AML-193 (cell line): ENCODE measurements at regions not wholly inside any gene's neighbourhood (a gene's known extent, or its start where the extent isn't known, plus 50 kb on each side); places are given as distances from the start of the nearest gene placed in this dataset.

Experiments used
- DNase-seq, 2 experiments: peaks; one replicate each; lab custom pipeline; 2025; lab: John Stamatoyannopoulos, UW

- DNase-seq = no peak
These were observed 371.4 kb downstream of the HDGFL1 start for GRCh38 chr6:22940581-22941290.

DNA sequence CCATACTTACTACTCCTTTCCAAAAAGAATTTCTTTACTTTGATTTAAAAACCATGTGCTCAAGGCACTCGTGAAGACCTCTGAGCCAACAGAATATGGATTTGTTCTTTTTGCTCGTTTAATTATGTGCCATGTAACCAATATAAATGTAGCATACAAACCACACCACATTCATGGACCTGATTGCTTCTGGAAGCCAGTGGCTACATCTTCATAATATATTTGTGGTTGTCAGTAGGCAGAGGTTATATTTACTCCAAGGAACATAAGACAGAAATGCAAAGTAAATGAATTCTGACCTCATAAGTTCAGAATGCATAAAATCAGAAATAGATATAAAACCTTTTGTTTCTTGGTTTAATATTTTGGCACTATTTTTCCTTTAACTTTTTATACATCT, 373.0 kb downstream of the HDGFL1 start:
- DNase-seq = no peak

GRCh38 chr6:22943327-22943726, 374.0 kb downstream of the HDGFL1 start:
- no peak for DNase-seq

DNA sequence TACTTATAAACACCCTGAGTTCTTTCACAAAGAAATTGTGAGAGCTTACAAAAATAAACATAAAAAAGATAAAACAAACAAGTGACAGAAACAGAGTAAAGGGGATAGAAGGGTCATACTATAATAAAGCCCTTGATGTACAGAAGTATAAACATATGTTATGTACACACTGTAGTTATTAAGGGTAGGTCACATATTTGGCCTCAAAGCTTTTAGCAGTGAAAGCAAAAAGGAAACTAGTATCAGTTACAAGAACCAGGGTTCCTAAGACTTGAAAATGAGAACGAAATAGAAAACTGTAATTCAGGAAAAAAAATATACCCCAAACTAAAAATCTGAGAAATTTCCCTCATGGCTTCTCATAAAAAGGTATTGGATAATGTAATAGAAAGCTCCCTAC, 380.6 kb downstream of the HDGFL1 start:
- DNase-seq = no peak

DNA sequence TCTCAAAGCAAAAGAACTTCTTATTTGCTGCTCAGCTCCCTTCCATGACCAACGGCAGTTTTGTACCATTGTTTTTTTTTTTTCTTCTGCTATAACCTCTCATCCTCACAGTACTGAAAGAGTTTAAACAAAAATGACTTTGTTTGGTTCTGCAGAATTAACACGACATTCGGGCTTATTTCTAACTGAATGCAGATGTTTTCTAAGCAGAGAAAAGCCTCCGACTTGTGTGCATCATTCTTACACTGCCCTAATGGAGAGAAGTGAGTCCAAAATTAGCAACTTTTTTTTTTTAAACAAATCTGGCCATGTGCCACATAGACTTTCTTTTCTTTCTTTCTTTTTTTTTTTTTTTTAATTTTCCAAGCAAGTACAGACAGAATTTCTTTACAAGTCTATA, 382.7 kb downstream of the HDGFL1 start:
- DNase-seq = no peak

GRCh38 chr6:22954749-22955385, 385.5 kb downstream of the HDGFL1 start:
- DNase-seq = no peak

DNA sequence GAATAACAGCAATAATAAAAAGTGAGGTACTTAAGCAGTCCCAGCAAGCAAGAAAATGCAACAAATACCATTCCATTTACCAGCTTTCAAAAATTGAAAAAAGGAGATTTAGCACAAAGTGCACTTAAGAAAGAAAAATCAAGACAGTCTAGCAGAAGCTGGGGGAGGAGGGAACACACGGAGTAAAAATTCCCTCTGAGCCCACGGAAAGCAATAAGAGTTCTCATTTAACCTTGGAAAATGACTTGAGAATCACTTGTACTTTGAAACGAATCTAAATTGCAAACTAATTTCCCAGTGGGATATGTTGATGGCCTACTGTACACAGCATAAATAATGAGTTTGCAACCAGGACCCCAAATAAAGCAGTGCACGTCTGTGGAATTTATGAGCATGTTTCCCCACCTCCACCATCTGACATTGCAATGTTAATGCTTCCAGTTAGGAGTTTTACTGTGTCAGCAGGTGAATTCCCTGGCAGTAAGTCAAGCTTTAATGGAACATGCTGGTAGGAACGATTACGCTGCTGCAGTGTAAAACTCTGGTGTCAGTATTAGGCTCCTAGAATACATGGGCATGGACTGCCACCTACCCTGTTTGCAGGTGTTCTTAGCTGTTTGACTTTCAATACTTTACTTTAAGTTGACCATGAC, 386.8 kb downstream of the HDGFL1 start:
- no peak for DNase-seq

- no peak for DNase-seq
These were observed 389.3 kb downstream of the HDGFL1 start for GRCh38 chr6:22958677-22959076.

- DNase-seq = no peak
These were observed 390.2 kb downstream of the HDGFL1 start for GRCh38 chr6:22959571-22959970.

GRCh38 chr6:22964334-22964733, 395.0 kb downstream of the HDGFL1 start:
- no peak for DNase-seq

- DNase-seq = no peak
These were observed 396.5 kb downstream of the HDGFL1 start for GRCh38 chr6:22965889-22966288.

DNA sequence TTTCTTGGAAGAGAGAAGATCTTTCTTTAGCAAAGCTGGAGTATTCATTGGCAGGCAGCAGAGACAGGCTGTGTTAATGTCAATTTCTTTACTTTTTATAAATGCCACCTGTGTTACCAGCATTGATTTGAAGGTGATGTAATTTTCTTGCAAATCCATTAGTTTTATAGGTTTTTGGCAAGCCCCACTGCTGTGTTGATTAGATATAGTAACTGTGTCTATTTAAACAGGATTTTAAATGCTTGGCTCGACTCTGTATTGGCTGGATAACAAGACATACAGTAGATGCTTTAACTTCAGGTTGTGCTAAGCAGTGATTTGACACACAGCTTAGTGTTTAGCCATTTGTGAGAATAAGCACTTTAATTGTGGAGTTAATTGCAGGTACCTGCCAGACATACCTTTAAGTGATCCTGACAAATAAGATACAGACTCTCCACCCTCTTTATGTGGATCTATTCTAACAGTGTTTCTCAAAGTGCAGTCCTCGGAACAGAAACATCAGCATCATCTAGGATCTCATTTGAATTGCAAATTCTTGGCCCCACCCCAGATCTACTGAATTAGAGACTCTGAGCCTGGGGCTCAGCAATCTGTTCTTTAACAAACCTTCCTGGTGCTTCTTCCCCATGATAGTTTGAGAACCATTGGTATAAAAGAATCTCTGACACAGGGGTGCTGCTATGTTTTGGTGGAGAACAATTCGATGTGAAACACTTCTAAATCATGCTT, 397.5 kb downstream of the HDGFL1 start:
- DNase-seq = no peak

GRCh38 chr6:22970004-22970403, 400.6 kb downstream of the HDGFL1 start:
- DNase-seq = no peak

GRCh38 chr6:22972771-22973170, 403.4 kb downstream of the HDGFL1 start:
- no peak for DNase-seq

- no peak for DNase-seq
These were observed 405.7 kb downstream of the HDGFL1 start for GRCh38 chr6:22975079-22975478.

- DNase-seq = no peak
These were observed 411.1 kb downstream of the HDGFL1 start for GRCh38 chr6:22980446-22980845.

DNA sequence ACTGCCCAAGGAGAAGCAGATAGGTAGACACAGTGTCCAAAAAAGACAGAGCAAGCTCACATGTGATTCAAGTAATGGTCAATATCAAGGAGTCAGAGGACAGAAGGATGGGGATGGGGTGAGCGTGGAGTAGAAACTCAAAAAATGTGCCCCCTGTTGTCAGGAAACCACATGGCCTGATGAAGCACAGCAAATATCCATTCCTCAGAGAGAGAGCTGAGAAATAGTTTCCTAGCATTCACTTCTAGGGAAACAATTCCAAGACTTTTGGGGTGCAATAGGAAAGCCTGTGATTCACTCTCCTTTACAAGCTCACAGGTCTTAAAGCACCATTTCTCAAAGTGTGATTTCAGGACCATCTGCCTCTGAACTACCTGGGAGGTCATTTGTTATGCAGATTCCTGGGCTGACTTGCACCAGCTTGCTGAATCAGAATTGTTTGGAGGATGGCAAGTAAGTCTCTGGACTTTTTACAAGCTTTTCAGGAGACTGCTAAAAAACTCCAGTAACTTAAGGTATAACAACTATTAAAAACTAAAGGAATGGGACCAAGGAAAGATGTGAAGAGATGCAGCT, 432.8 kb downstream of the HDGFL1 start:
- no peak for DNase-seq

DNA sequence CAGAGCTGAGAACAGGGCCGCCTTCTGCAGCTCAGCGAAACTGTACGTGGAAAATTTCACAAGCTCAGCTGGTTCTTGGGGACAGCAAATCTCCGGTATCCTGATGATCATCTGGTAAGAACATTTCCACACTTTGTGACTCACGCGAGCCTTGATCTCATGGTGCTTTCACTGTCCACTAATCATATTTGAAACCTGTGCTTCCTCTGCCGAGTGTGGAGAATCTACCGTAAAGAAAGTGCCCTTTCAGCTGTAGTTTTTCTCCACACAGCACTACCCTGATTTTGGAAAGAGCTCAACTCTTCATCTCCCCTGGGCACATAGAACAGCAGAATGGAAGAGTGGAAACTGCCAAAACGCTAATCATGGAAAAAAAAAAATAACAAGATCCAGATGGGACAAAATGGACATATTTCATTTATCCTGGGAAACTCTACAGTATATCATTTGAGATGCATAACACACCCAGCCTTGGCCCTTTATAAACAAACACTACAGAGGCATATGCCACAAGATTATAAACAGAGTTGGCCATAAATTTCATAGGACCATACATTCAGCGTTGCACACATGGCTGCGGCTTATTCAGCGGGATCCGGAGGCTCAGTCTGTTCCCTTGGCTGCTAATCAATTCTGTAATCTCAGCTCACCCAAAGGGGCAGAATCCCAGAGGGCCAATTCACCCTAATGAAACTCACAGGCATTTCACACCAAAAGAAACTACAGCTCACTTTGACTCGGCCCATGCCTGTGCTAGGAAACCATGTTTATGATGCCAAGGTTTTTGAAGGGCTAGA, 434.5 kb downstream of the HDGFL1 start:
- no peak for DNase-seq

DNA sequence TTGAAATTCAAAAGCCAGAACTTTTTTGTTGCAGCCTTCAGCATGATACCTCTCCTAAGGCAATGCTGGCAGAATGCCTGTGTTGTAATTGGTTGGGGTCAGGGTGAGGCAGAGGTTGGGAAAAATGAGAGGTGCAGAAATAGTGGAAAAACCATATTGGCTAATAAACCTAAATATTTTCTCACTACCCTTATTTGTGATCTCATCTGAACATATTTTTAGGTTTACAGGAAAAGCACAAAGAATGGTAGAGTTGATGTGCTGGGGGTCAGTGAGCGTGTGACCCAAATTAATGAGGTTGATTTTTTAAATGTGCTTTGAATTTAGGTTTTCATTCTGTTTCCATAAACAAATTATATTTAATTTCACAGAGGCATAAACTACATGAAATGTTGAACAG, 437.3 kb downstream of the HDGFL1 start:
- no peak for DNase-seq

- DNase-seq = no peak
These were observed 442.2 kb downstream of the HDGFL1 start for GRCh38 chr6:23011615-23012014.

- DNase-seq = no peak
These were observed 444.4 kb downstream of the HDGFL1 start for GRCh38 chr6:23013776-23014175.

GRCh38 chr6:23016696-23017095, 447.3 kb downstream of the HDGFL1 start:
- no peak for DNase-seq
